ENCODE measurements at regions not wholly inside any gene's neighbourhood (a gene's known extent, or its start where the extent isn't known, plus 50 kb on each side); places are given as distances from the start of the nearest gene placed in this dataset.

DNA sequence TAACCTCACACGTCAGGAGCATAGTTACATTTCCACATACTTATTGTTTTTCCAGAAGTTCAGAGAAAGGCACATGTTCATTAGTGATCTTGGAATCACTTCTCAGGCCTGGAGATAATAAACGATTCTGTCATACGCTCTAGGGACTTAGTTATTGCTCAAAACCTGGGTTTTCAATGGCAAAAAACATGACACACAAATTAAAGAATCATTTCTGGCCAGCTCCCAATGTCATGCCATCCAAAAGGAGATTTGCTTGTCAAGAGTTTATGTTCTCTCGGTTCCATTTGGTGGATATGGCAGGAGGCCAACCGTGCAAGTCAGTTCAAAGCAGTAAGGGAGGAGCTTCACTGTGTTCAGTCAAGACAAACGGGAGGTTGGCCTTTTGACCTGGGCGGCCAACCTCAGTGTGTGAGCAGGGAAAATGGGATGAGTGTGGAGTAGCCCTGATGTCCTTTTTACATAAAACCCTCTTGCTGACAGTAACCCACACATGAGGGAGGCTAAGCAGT is 123.4 kb downstream of the NXNL2 start:
- DNase-seq (ENCODE audit: low read depth in 2 of 2), result no peak

GRCh38 chr9:88659126-88659525 is 124.1 kb downstream of the NXNL2 start:
- no peak for DNase-seq (ENCODE audit: low read depth in 2 of 2)

DNA sequence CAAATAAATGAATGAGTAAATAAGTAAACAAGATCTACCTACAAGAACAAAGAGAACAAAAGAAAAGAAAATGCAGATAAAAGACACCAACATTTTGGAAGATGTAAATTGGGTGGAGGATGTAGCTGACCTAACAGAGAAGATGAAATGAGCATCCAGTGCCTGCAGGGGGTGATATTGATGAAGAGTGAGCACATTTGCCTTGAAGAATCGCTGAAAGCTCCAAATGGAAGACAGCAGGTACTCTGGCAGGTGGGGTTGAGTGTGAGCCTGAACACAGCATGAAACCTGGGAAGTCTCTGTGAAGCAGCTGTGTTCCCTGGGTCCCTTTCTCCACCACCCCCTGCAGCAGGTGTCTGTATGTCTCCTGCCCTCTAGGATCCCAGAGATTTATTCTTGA is 125.6 kb downstream of the NXNL2 start:
- DNase-seq (ENCODE audit: low read depth in 2 of 2), result no peak

DNA sequence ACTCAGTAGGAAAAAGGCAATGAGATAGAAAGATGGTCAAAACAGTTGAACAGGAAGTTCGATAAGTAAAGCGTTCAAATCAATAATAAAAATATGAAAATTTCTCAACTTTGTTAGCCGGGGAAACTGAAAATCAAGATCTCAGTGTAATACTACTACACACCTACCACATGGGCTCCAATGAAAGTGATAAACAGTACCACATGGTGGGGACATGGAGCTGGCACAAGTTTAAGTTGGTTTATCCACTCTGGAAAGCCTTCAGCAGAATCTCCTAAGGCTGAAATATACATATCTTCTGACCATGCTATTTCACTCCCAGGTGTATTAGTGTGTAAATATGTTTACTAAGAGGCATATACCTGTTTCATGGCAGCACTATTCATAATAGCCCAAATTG is 126.8 kb downstream of the NXNL2 start:
- no peak for DNase-seq (ENCODE audit: low read depth in 2 of 2)

- no peak for DNase-seq (ENCODE audit: low read depth in 2 of 2)
Measured at GRCh38 chr9:88663771-88664419, 128.9 kb downstream of the NXNL2 start.

DNA sequence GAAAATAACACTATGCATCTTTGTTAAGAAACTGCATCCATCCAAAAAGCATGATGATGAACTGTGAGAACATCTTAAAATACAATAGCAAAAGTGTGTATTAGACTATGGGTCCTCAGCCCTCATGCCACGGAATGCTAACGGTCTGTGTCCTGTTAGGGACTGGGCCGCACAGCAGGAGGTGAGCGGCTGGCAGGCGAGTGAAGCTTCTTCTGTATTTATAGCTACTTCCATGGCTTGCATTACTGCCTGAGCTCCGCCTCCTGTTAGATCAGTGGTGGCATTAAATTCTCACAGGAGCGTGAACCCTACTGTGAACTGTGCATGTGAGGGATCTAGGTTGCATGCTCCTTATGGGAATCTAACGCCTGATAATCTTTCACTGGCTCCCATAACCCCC is 129.8 kb downstream of the NXNL2 start:
- no peak for DNase-seq (ENCODE audit: low read depth in 2 of 2)

GRCh38 chr9:88672874-88673689 is 138.1 kb downstream of the NXNL2 start:
- DNase-seq (ENCODE audit: low read depth in 2 of 2), result no peak

- DNase-seq (ENCODE audit: low read depth in 2 of 2), result no peak
Measured at GRCh38 chr9:88673886-88674285, 138.9 kb downstream of the NXNL2 start.

GRCh38 chr9:88676644-88677043 is 141.7 kb downstream of the NXNL2 start:
- DNase-seq (ENCODE audit: low read depth in 2 of 2), result no peak

- DNase-seq (ENCODE audit: low read depth in 2 of 2), result no peak
Measured at GRCh38 chr9:88678008-88678407, 143.0 kb downstream of the NXNL2 start.

GRCh38 chr9:88678431-88678830 is 143.5 kb downstream of the NXNL2 start:
- DNase-seq (ENCODE audit: low read depth in 2 of 2), result no peak

- DNase-seq (ENCODE audit: low read depth in 2 of 2), result no peak
Measured at GRCh38 chr9:88680041-88680440, 145.1 kb downstream of the NXNL2 start.

DNA sequence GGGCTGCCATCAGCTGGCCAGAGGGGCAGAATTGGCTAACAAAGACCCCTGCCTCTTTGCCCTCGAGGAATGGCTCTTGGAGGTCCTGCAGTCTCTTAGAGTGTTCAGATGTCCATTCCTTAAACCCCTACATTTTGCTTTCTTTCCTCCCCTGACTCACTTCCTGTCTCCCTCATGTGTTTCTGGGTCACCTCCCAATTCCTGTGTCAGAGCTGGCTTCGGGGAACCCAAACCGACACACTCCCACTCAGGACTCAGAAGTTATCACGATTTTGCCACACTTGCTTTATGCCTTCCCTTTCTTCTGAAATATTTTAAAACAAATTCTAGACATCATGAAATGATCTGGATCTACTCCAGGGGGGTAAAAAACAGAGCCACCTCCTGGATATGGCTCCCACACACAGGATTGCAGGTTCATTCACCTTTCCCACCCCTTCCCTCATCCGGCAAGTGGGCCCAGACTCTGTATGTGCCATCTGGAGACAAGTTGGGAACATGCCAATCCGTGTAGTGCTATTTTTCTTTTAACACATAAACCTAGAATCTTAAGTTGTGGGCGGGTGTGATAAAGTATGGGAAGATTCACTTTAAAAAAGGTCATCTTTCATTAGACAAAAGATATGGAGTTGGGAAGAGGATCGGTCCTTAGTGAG is 145.7 kb downstream of the NXNL2 start:
- no peak for DNase-seq (ENCODE audit: low read depth in 2 of 2)

DNA sequence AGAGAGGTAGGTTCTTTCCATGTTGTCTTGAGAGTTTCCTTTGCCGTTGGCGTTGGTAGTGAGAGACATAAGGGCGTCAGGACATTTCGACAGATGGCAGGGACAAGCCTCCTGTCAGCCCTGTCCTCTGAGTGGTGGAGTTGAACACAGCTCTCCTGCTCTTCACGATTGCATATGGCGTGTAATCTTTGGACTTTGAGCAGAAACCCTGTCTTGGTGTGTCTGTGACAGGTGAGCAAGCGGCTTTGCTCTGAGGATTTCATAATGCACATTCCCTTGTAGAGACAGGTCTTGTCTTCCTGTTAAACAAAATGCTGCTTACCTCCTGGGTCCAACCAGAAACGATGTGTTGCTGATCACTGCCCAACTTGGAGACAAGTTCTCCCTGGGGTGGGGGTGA is 146.5 kb downstream of the NXNL2 start:
- DNase-seq (ENCODE audit: low read depth in 2 of 2), result no peak

- no peak for DNase-seq (ENCODE audit: low read depth in 2 of 2)
Measured at GRCh38 chr9:88682431-88682831, 147.5 kb downstream of the NXNL2 start.

- DNase-seq (ENCODE audit: low read depth in 2 of 2), result no peak
Measured at GRCh38 chr9:88684046-88684445, 149.1 kb downstream of the NXNL2 start.

DNA sequence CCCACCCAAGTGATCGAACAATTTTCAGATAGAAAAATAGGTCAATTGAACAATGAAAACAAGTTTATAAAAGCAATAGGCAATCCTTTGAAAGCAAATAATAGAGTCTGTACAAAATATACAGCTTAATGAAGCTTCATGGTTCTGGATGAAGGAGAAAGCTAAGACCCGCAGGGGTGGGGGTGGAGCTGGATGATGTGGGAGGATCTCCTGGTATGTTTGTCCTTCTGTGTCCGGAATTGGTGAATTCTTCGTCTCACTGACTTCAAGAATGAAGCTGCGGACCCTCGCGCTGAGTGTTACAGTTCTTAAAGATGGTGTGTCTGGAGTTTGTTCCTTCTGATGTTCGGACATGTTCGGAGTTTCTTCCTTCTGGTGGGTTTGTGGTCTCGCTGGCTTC is 149.9 kb downstream of the NXNL2 start:
- DNase-seq (ENCODE audit: low read depth in 2 of 2), result no peak

GRCh38 chr9:88685966-88686365 is 151.0 kb downstream of the NXNL2 start:
- DNase-seq (ENCODE audit: low read depth in 2 of 2), result no peak

GRCh38 chr9:88689509-88690298 is 154.7 kb downstream of the NXNL2 start:
- no peak for DNase-seq (ENCODE audit: low read depth in 2 of 2)

GRCh38 chr9:88690628-88691027 is 155.7 kb downstream of the NXNL2 start:
- no peak for DNase-seq (ENCODE audit: low read depth in 2 of 2)

DNA sequence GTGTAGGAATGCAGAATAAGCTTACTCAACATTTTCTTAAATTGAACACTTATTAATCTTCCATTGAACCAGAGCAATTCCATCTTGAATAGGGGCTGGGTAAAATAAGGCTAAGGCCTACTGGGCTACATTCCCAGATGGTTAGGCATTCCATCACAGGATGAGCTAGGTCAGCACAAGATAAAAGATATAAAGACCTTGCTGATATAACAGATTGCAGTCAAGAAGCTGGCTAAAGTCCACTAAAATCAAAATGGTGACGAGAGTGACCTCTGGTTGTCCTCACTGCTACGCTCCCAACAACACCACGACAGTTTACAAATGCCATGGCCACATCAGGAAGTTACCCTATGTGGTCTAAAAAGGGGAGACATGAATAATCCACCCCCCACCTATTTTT is 156.1 kb downstream of the NXNL2 start:
- no peak for DNase-seq (ENCODE audit: low read depth in 2 of 2)

GRCh38 chr9:88691811-88692210 is 156.8 kb downstream of the NXNL2 start:
- DNase-seq (ENCODE audit: low read depth in 2 of 2), result no peak
